HL-60 (cell line): ENCODE measurements at regions not wholly inside any gene's neighbourhood (a gene's known extent, or its start where the extent isn't known, plus 50 kb on each side); places are given as distances from the start of the nearest gene placed in this dataset.

Experiments used
- CTCF ChIP-seq: IDR thresholded peaks from one replicate; pipeline ENCODE4 v1.5.1; 2011; ENCODE audit warnings: low read length, control low read depth, inconsistent platforms; ENCODE audit not compliant: insufficient read depth
- GABPA ChIP-seq: IDR thresholded peaks from 2 replicates; pipeline ENCODE4 v1.6.1; 2012; ENCODE audit warnings: low read depth
- POLR2AphosphoS5 ChIP-seq: IDR thresholded peaks from 2 replicates; pipeline ENCODE4 v1.6.1; 2012; ENCODE audit warnings: low read depth
- REST ChIP-seq: IDR thresholded peaks from 2 replicates; pipeline ENCODE4 v1.6.1; 2012; ENCODE audit warnings: low read depth; ENCODE audit not compliant: insufficient replicate concordance
- SPI1 ChIP-seq: IDR thresholded peaks from 2 replicates; pipeline ENCODE4 v1.6.1; 2012; ENCODE audit warnings: low read depth, mild to moderate bottlenecking, borderline replicate concordance

- TF ChIP-seq REST = no peak
- TF ChIP-seq CTCF = no peak
- no peak for TF ChIP-seq POLR2AphosphoS5
- TF ChIP-seq GABPA = no peak
- TF ChIP-seq SPI1 = no peak
Measured at GRCh38 chr11:87972133-87972532, 203.1 kb downstream of the RAB38 start.
